ENCODE measurements at regions not wholly inside any gene's neighbourhood (a gene's known extent, or its start where the extent isn't known, plus 50 kb on each side); places are given as distances from the start of the nearest gene placed in this dataset.

GRCh38 chrX:5113128-5113527 lies 1115.5 kb downstream of the NLGN4X start:
- Histone ChIP-seq H3K27me3 (ENCODE audit: low read length) (no peaks in the 10 kb centered on the region), H3K4me3 (ENCODE audit: low read length) (no peak overlapping the region), H3K27ac (ENCODE audit: low read length) (no peak overlapping the region), H3K4me1 (ENCODE audit: insufficient read depth, low read length) (no peaks in the 10 kb centered on the region), H3K4me2 (ENCODE audit: low read length) (no peak overlapping the region), H3F3A (ENCODE audit: low read length, unreplicated experiment) (no peaks in the 10 kb centered on the region), H3K36me3 (ENCODE audit: low read depth, low read length) (no peaks in the 10 kb centered on the region), H4K20me1 (ENCODE audit: low read length) (no peaks in the 10 kb centered on the region), H3K9me3 (ENCODE audit: low read length) (no peaks in the 10 kb centered on the region), H3K9ac (ENCODE audit: low read length) (no peak overlapping the region), H3K79me2 (ENCODE audit: low read length) (no peaks in the 10 kb centered on the region), H3K9me2 (replicated peaks; ENCODE audit: low read length) (no peaks in the 10 kb centered on the region), H2AFZ (ENCODE audit: low read length) (no peak overlapping the region)
- TF ChIP-seq CTCF (conservative IDR thresholded peaks at IDR 0.05; ENCODE audit: low read depth, low read length) (peak; percentile 69), EZH2 (IDR thresholded peaks at IDR 0.05; ENCODE audit: low read length, unreplicated experiment) (no peak)
- BruUV-seq (replicated peaks), result no TSS peak
- intact Hi-C loops (cut with micrococcal nuclease), result loop anchor here (2.0 to 5.0 kb wide), 5 partner anchors 132 to 846 kb away; no protein-coding TSS in a partner anchor
- POLR2A ChIA-PET (ENCODE audit: unreplicated experiment), result no interaction called here
- DNase-seq (peak; percentile 65), ATAC-seq (peak; percentile 69)
- CTCF ChIA-PET, result no interaction called here

GRCh38 chrX:5100004-5100403 lies 1128.7 kb downstream of the NLGN4X start:
- H3K36me3 ChIP-seq (ENCODE audit: low read depth, low read length), result no peaks in the 10 kb centered on the region
- no TSS peak for BruUV-seq (replicated peaks)
- ChIA-PET POLR2A (ENCODE audit: unreplicated experiment) (no interaction called here), CTCF (no interaction called here)
- no peak for TF ChIP-seq EZH2 (IDR thresholded peaks at IDR 0.05; ENCODE audit: low read length, unreplicated experiment)
- no peak for TF ChIP-seq EZH2phosphoT487 (IDR thresholded peaks at IDR 0.05; ENCODE audit: borderline replicate concordance, low read length)
- TF ChIP-seq CTCF (conservative IDR thresholded peaks at IDR 0.05; ENCODE audit: low read depth, low read length), result no peak
- no peak overlapping the region for H2AFZ ChIP-seq (ENCODE audit: low read length)
- DNase-seq (no peak), ATAC-seq (no peak)
- no peaks in the 10 kb centered on the region for H4K20me1 ChIP-seq (ENCODE audit: low read length)
- no peak overlapping the region for H3K4me2 ChIP-seq (ENCODE audit: low read length)
- H3K9ac ChIP-seq (ENCODE audit: low read length), result no peak overlapping the region
- no peaks in the 10 kb centered on the region for H3K79me2 ChIP-seq (ENCODE audit: low read length)
- H3K9me3 ChIP-seq (ENCODE audit: low read length), result no peaks in the 10 kb centered on the region
- H3F3A ChIP-seq (ENCODE audit: low read length, unreplicated experiment), result no peaks in the 10 kb centered on the region
- no peaks in the 10 kb centered on the region for H3K9me2 ChIP-seq (replicated peaks; ENCODE audit: low read length)
- no peak overlapping the region for H3K4me3 ChIP-seq (ENCODE audit: low read length)
- intact Hi-C loops (cut with micrococcal nuclease), result no loop called here
- no peaks in the 10 kb centered on the region for H3K27me3 ChIP-seq (ENCODE audit: low read length)
- no peaks in the 10 kb centered on the region for H3K4me1 ChIP-seq (ENCODE audit: insufficient read depth, low read length)
- no peak overlapping the region for H3K27ac ChIP-seq (ENCODE audit: low read length)

- Histone ChIP-seq H3F3A (ENCODE audit: low read length, unreplicated experiment) (no peaks in the 10 kb centered on the region), H3K9ac (ENCODE audit: low read length) (no peak overlapping the region), H3K79me2 (ENCODE audit: low read length) (no peaks in the 10 kb centered on the region), H3K9me2 (replicated peaks; ENCODE audit: low read length) (no peaks in the 10 kb centered on the region), H3K9me3 (ENCODE audit: low read length) (no peaks in the 10 kb centered on the region), H3K36me3 (ENCODE audit: low read depth, low read length) (no peaks in the 10 kb centered on the region), H3K4me1 (ENCODE audit: insufficient read depth, low read length) (no peaks in the 10 kb centered on the region), H3K27me3 (ENCODE audit: low read length) (no peaks in the 10 kb centered on the region), H3K4me2 (ENCODE audit: low read length) (no peak overlapping the region), H2AFZ (ENCODE audit: low read length) (no peak overlapping the region), H4K20me1 (ENCODE audit: low read length) (no peaks in the 10 kb centered on the region), H3K27ac (ENCODE audit: low read length) (no peak overlapping the region), H3K4me3 (ENCODE audit: low read length) (no peak overlapping the region)
- no TSS peak for BruUV-seq (replicated peaks)
- DNase-seq (peak; percentile 55), ATAC-seq (peak; percentile 77)
- TF ChIP-seq EZH2phosphoT487 (IDR thresholded peaks at IDR 0.05; ENCODE audit: borderline replicate concordance, low read length), result no peak
- TF ChIP-seq CTCF (conservative IDR thresholded peaks at IDR 0.05; ENCODE audit: low read depth, low read length), result no peak
- no peak for TF ChIP-seq EZH2 (IDR thresholded peaks at IDR 0.05; ENCODE audit: low read length, unreplicated experiment)
- ChIA-PET CTCF (no interaction called here), POLR2A (ENCODE audit: unreplicated experiment) (no interaction called here)
- intact Hi-C loops (cut with micrococcal nuclease), result no loop called here
Observed at GRCh38 chrX:5086388-5086787, 1142.3 kb downstream of the NLGN4X start.
